Skin epidermis (tissue), 12 donors: ENCODE measurements at regions not wholly inside any gene's neighbourhood (a gene's known extent, or its start where the extent isn't known, plus 50 kb on each side); places are given as distances from the start of the nearest gene placed in this dataset.
A peak's percentile ranks its signal among the peaks of the same experiment; 100 is the strongest.

ENCODE experiments used
- H3K27ac ChIP-seq, 21 experiments: fragments of 200-600 bp; sonication (generic) in 11 of 21; one replicate each; pipeline ENCODE4 v1.5.0; 2020; ENCODE audit warnings: mild to moderate bottlenecking in 3 of 21, inconsistent platforms in 2 of 21, moderate library complexity in 2 of 21
- H3K4me3 ChIP-seq, 7 experiments: fragments of 200-600 bp; sonication (generic) in 2 of 7; one replicate each; pipeline ENCODE4 v1.5.0; 2020; ENCODE audit warnings: inconsistent platforms in 2 of 7, mild to moderate bottlenecking in 2 of 7, moderate library complexity in 1 of 7

- Histone ChIP-seq H3K27ac (no peak overlapping the region), H3K4me3 (no peak overlapping the region)
Measured at GRCh38 chr2:18924886-18925285, 335.5 kb upstream of the NT5C1B start.

- H3K4me3 ChIP-seq = no peak overlapping the region
- H3K27ac ChIP-seq = no peak overlapping the region
Measured at GRCh38 chr2:18924386-18924785, 335.0 kb upstream of the NT5C1B start.

- no peak overlapping the region for H3K4me3 ChIP-seq
Measured at GRCh38 chr2:18922276-18922675, 332.9 kb upstream of the NT5C1B start.

GRCh38 chr2:18918280-18918679 is 328.9 kb upstream of the NT5C1B start:
- Histone ChIP-seq H3K27ac (no peak overlapping the region), H3K4me3 (no peak overlapping the region)

More at GRCh38 chr2:18922276-18922675, 332.9 kb upstream of the NT5C1B start:
- H3K27ac ChIP-seq = no peak overlapping the region

- H3K27ac ChIP-seq = no peak overlapping the region
- no peak overlapping the region for H3K4me3 ChIP-seq
Measured at GRCh38 chr2:18915227-18915626, 325.9 kb upstream of the NT5C1B start.

- H3K4me3 ChIP-seq = no peak overlapping the region
- H3K27ac ChIP-seq = no peak overlapping the region
Measured at GRCh38 chr2:18913512-18913911, 324.1 kb upstream of the NT5C1B start.

- Histone ChIP-seq H3K27ac (no peak overlapping the region), H3K4me3 (no peak overlapping the region)
Measured at GRCh38 chr2:18912225-18912888, 323.0 kb upstream of the NT5C1B start.

- H3K4me3 ChIP-seq = no peak overlapping the region
- H3K27ac ChIP-seq = peak overlapping the region in 6 of 21 experiments; percentile 12 to 62 (median 42)
Measured at GRCh38 chr2:18911416-18911815, 322.0 kb upstream of the NT5C1B start.

- Histone ChIP-seq H3K4me3 (no peak overlapping the region), H3K27ac (peak overlapping the region in 3 of 21 experiments; percentile 28 to 61 (median 57))
Measured at GRCh38 chr2:18910843-18911242, 321.5 kb upstream of the NT5C1B start.

- no peak overlapping the region for H3K27ac ChIP-seq
- H3K4me3 ChIP-seq = no peak overlapping the region
Measured at GRCh38 chr2:18907937-18908336, 318.6 kb upstream of the NT5C1B start.

- no peak overlapping the region for H3K4me3 ChIP-seq
Measured at GRCh38 chr2:18907508-18907907, 318.1 kb upstream of the NT5C1B start.

GRCh38 chr2:18903750-18904149 is 314.4 kb upstream of the NT5C1B start:
- Histone ChIP-seq H3K4me3 (no peak overlapping the region), H3K27ac (no peak overlapping the region)

More at GRCh38 chr2:18907508-18907907, 318.1 kb upstream of the NT5C1B start:
- no peak overlapping the region for H3K27ac ChIP-seq

GRCh38 chr2:18901242-18901641 is 311.9 kb upstream of the NT5C1B start:
- Histone ChIP-seq H3K27ac (peak overlapping the region in 3 of 21 experiments; percentile 17 to 62 (median 61)), H3K4me3 (no peak overlapping the region)

GRCh38 chr2:18900691-18901141 is 311.3 kb upstream of the NT5C1B start:
- H3K27ac ChIP-seq = peak overlapping the region in 4 of 21 experiments; percentile 17 to 62 (median 54)
- no peak overlapping the region for H3K4me3 ChIP-seq

- no peak overlapping the region for H3K4me3 ChIP-seq
- H3K27ac ChIP-seq = peak overlapping the region in 1 of 21 experiments; percentile 61
Measured at GRCh38 chr2:18899725-18900124, 310.4 kb upstream of the NT5C1B start.

GRCh38 chr2:18898271-18898670 is 308.9 kb upstream of the NT5C1B start:
- no peak overlapping the region for H3K4me3 ChIP-seq

GRCh38 chr2:18896125-18896764 is 306.9 kb upstream of the NT5C1B start:
- Histone ChIP-seq H3K27ac (peak overlapping the region in 1 of 21 experiments; percentile 13), H3K4me3 (no peak overlapping the region)

More at GRCh38 chr2:18898271-18898670, 308.9 kb upstream of the NT5C1B start:
- no peak overlapping the region for H3K27ac ChIP-seq

GRCh38 chr2:18891600-18892345 is 302.4 kb upstream of the NT5C1B start:
- no peak overlapping the region for H3K4me3 ChIP-seq
- H3K27ac ChIP-seq = no peak overlapping the region

- H3K27ac ChIP-seq = no peak overlapping the region
- no peak overlapping the region for H3K4me3 ChIP-seq
Measured at GRCh38 chr2:18889565-18890332, 300.4 kb upstream of the NT5C1B start.

- H3K4me3 ChIP-seq = no peak overlapping the region
- no peak overlapping the region for H3K27ac ChIP-seq
Measured at GRCh38 chr2:18885457-18885856, 296.1 kb upstream of the NT5C1B start.
